ENCODE measurements at regions not wholly inside any gene's neighbourhood (a gene's known extent, or its start where the extent isn't known, plus 50 kb on each side); places are given as distances from the start of the nearest gene placed in this dataset.

DNA sequence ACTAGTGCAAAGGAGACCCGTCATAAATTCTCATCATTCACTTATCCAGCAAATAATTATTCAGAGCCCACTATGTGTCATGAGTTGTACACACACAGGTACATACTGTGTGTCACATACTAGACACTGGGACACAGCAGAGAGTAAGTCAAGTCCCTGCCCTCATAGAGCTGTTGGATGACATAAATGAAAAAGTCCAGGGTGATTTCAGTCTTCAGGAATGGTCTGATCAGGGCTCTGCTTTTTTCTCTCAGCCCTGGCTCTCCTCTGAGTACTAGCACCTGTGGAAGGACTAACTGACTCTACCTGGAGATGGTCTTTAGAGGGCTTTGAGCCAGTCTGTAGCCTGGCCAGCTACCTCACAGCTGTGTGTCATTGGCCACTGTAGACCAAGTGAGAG lies 198.0 kb upstream of the LEF1 start:
- Histone ChIP-seq H3K27ac (ENCODE audit: poor library complexity, severe bottlenecking) (no peak overlapping the region), H3K27me3 (ENCODE audit: insufficient read depth, poor library complexity, severe bottlenecking) (peaks cover 7% of the 10 kb centered on the region), H3K9me3 (ENCODE audit: severe bottlenecking) (no peaks in the 10 kb centered on the region), H3K4me1 (ENCODE audit: insufficient read depth, poor library complexity, severe bottlenecking) (no peaks in the 10 kb centered on the region), H3K36me3 (ENCODE audit: low read depth) (no peaks in the 10 kb centered on the region), H3K4me3 (ENCODE audit: severe bottlenecking) (no peak overlapping the region)
- TF ChIP-seq, protein P1, sequence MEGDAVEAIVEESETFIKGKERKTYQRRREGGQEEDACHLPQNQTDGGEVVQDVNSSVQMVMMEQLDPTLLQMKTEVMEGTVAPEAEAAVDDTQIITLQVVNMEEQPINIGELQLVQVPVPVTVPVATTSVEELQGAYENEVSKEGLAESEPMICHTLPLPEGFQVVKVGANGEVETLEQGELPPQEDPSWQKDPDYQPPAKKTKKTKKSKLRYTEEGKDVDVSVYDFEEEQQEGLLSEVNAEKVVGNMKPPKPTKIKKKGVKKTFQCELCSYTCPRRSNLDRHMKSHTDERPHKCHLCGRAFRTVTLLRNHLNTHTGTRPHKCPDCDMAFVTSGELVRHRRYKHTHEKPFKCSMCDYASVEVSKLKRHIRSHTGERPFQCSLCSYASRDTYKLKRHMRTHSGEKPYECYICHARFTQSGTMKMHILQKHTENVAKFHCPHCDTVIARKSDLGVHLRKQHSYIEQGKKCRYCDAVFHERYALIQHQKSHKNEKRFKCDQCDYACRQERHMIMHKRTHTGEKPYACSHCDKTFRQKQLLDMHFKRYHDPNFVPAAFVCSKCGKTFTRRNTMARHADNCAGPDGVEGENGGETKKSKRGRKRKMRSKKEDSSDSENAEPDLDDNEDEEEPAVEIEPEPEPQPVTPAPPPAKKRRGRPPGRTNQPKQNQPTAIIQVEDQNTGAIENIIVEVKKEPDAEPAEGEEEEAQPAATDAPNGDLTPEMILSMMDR (IDR thresholded peaks at IDR 0.05; ENCODE audit: poor library complexity, severe bottlenecking), result no peak
- ATAC-seq (ENCODE audit: low read depth), result no peak
- no peak for DNase-seq (ENCODE audit: low spot score)

DNA sequence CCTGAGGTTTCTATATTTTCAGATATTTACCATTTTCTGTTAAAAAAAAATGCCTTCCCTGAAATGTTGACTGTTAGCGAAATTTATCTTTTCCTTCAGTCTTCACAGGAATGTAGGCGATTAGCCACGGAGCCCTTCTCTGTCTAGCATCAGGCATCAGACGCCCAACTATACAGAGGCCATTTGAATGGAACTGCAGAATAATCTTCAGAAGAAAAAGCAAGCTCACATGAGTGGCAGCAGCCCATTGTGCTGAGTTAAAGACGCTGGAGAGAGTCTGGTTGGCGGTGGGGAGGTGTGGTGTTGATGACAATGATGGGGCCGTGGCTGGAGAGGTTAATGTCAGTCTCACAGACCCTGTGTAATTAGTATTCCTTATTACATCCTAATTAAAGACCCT lies 196.8 kb upstream of the LEF1 start:
- H3K4me1 ChIP-seq (ENCODE audit: insufficient read depth, poor library complexity, severe bottlenecking), result no peaks in the 10 kb centered on the region
- no peak overlapping the region for H3K4me3 ChIP-seq (ENCODE audit: severe bottlenecking)
- TF ChIP-seq, protein P1 (IDR thresholded peaks at IDR 0.05; ENCODE audit: poor library complexity, severe bottlenecking), result no peak
- no peaks in the 10 kb centered on the region for H3K9me3 ChIP-seq (ENCODE audit: severe bottlenecking)
- ATAC-seq (ENCODE audit: low read depth) (no peak), DNase-seq (ENCODE audit: low spot score) (no peak)
- no peak overlapping the region for H3K27ac ChIP-seq (ENCODE audit: poor library complexity, severe bottlenecking)
- H3K27me3 ChIP-seq (ENCODE audit: insufficient read depth, poor library complexity, severe bottlenecking), result peaks cover 7% of the 10 kb centered on the region
- H3K36me3 ChIP-seq (ENCODE audit: low read depth), result no peaks in the 10 kb centered on the region

DNA sequence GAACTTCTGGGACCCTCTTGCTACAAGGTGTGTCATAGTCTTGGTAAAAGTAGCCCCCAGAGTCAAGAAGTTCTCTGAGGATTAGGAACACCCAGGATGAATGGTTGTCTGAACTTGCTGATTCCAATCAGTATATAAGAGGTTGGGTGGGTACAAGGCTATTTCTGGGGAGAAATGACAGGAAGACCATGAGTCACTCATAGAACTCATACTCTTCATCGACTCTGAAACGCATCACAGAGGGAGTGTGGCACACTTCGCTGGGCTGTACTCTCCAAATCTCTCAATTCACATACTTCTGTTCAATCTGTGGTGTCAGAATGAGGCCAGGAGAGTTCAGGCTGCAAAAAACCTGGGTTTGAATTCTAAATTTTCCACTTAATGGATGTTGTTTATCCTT lies 193.2 kb upstream of the LEF1 start:
- DNase-seq (ENCODE audit: low spot score) (no peak), ATAC-seq (ENCODE audit: low read depth) (no peak)
- Histone ChIP-seq H3K9me3 (ENCODE audit: severe bottlenecking) (no peaks in the 10 kb centered on the region), H3K27ac (ENCODE audit: poor library complexity, severe bottlenecking) (no peak overlapping the region), H3K4me3 (ENCODE audit: severe bottlenecking) (no peak overlapping the region), H3K36me3 (ENCODE audit: low read depth) (no peaks in the 10 kb centered on the region), H3K4me1 (ENCODE audit: insufficient read depth, poor library complexity, severe bottlenecking) (no peaks in the 10 kb centered on the region), H3K27me3 (ENCODE audit: insufficient read depth, poor library complexity, severe bottlenecking) (peaks cover 3% of the 10 kb centered on the region)
- TF ChIP-seq, protein P1 (IDR thresholded peaks at IDR 0.05; ENCODE audit: poor library complexity, severe bottlenecking), result no peak

DNA sequence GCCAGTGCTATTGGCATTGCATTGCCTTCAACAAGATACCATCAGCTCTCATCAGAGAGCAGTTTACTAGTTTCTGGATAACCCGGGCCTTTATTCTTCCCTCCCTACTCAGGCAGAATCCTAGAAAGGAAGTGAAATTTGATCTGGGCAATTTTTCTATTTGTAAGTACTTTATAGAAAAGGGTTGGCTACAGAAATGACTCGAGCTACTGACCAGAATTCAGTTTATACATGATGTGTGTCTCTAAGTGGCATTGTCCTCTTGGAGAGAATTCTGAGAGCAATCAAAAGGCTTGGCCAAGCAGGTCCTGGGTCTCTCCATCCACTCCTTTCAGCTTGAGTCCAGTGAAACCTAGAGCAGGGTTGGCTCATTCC lies 192.7 kb upstream of the LEF1 start:
- Histone ChIP-seq H3K9me3 (ENCODE audit: severe bottlenecking) (no peaks in the 10 kb centered on the region), H3K36me3 (ENCODE audit: low read depth) (no peaks in the 10 kb centered on the region), H3K27me3 (ENCODE audit: insufficient read depth, poor library complexity, severe bottlenecking) (peaks cover 3% of the 10 kb centered on the region), H3K27ac (ENCODE audit: poor library complexity, severe bottlenecking) (no peak overlapping the region), H3K4me3 (ENCODE audit: severe bottlenecking) (no peak overlapping the region), H3K4me1 (ENCODE audit: insufficient read depth, poor library complexity, severe bottlenecking) (no peaks in the 10 kb centered on the region)
- DNase-seq (ENCODE audit: low spot score), result no peak
- no peak for ATAC-seq (ENCODE audit: low read depth)
- TF ChIP-seq, protein P1 (IDR thresholded peaks at IDR 0.05; ENCODE audit: poor library complexity, severe bottlenecking), result no peak

DNA sequence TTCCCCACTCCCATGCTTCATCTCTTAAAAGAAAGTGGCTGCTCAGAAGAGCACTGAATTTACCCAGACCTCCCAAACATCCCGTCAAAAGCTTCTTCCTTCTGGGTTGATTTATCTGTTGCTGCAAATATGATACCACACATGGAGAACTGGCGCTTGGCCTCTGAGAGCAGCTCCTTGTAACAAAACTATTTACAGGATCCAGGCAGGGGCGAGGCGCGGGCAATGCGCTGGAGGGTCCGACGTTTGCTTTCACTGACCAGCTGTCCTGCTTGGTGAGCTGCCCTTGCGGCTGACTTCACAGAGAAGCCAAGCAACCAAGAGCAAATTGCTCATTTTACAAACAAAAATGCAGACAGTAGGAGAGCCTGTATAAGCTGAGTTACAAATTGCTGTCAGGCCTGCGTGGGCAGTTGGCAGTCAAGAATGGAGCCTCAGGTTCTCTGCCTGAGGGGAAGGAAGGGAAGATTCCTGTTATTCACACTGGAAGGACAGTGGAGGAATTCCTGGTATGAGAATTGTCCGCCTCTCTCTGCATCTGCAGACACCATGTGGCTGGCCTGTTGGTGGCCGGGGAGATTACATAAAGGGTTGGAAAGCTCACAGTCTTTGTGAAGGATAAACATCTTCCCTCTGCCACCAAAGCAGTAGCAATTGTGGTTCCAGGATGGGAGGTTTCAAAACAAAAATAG lies 192.2 kb upstream of the LEF1 start:
- no peak overlapping the region for H3K4me3 ChIP-seq (ENCODE audit: severe bottlenecking)
- peak; percentile 53; the same call in 2 of the 3 replicates for ATAC-seq (ENCODE audit: low read depth)
- H3K36me3 ChIP-seq (ENCODE audit: low read depth), result no peaks in the 10 kb centered on the region
- H3K4me1 ChIP-seq (ENCODE audit: insufficient read depth, poor library complexity, severe bottlenecking), result no peaks in the 10 kb centered on the region
- H3K27ac ChIP-seq (ENCODE audit: poor library complexity, severe bottlenecking), result no peak overlapping the region
- TF ChIP-seq, protein P1 (IDR thresholded peaks at IDR 0.05; ENCODE audit: poor library complexity, severe bottlenecking), result no peak
- H3K27me3 ChIP-seq (ENCODE audit: insufficient read depth, poor library complexity, severe bottlenecking), result peaks cover 3% of the 10 kb centered on the region
- no peaks in the 10 kb centered on the region for H3K9me3 ChIP-seq (ENCODE audit: severe bottlenecking)
- DNase-seq (ENCODE audit: low spot score), result no peak

Data from RWPE2 (cell line).